Esophagus squamous epithelium (tissue), 5 donors: ENCODE measurements at regions not wholly inside any gene's neighbourhood (a gene's known extent, or its start where the extent isn't known, plus 50 kb on each side); places are given as distances from the start of the nearest gene placed in this dataset.
A peak's percentile ranks its signal among the peaks of the same experiment; 100 is the strongest.

Experiments used
- DNase-seq: peaks from one replicate; lab custom pipeline; 2025; lab: John Stamatoyannopoulos, UW
- H3K27ac ChIP-seq, 4 donors: fragments of 200-600 bp; sonication (generic); one replicate each; pipeline ENCODE4 v1.5.1; 2016 to 2019; ENCODE audit warnings: mild to moderate bottlenecking in 1 of 4
- H3K27me3 ChIP-seq, 4 donors: fragments of 200-600 bp; sonication (generic); 1 replicate in 3 of 4; 2 replicates in 1 of 4; pipeline versions ENCODE4 v1.5.1 to v1.6.0; 2017 to 2021; ENCODE audit warnings: antibody characterized with exemption in 1 of 4
- H3K36me3 ChIP-seq, 3 donors: fragments of 200-600 bp; sonication (generic); one replicate each; pipeline ENCODE4 v1.5.1; 2016 to 2019
- H3K4me1 ChIP-seq, 3 donors: fragments of 200-600 bp; sonication (generic); one replicate each; pipeline ENCODE4 v1.5.1; 2017 to 2019
- H3K4me3 ChIP-seq, 4 donors: fragments of 200-600 bp; sonication (generic); 1 replicate in 3 of 4; 2 replicates in 1 of 4; pipeline ENCODE4 v1.5.1; 2016 to 2019; ENCODE audit warnings: mild to moderate bottlenecking in 2 of 4, moderate library complexity in 1 of 4
- H3K9me3 ChIP-seq, 3 donors: fragments of 200-600 bp; sonication (generic); one replicate each; pipeline ENCODE4 v1.5.1; 2016 to 2019
- CTCF ChIP-seq, 6 experiments: fragments of 450-650 bp in 4 of 6; fragments of 200-600 bp in 2 of 6; sonication (generic) in 2 of 6; IDR thresholded peaks; one replicate each; pipeline ENCODE4 v1.5.1; 2016 to 2019; ENCODE audit warnings: antibody characterized with exemption in 6 of 6, mild to moderate bottlenecking in 4 of 6, moderate library complexity in 4 of 6
- POLR2A ChIP-seq, 4 donors: fragments of 450-650 bp; IDR thresholded peaks; one replicate each; pipeline ENCODE4 v1.6.1; 2017; ENCODE audit warnings: antibody characterized with exemption in 4 of 4, mild to moderate bottlenecking in 4 of 4, moderate library complexity in 3 of 4
- WGBS, 2 donors: methylation state at CpG; one replicate each; pipeline ENCODE4 v1.1.5; 2018; 5-methylcytosine and 5-hydroxymethylcytosine counted together
- intact Hi-C: fragments of 100-400 bp; cut with DNase I; formaldehyde crosslinking; loops from one replicate; pipeline ENCODE4 v1.15.0; 2022
- donor health status: DM: yes; HTN: yes; CAD: no.

DNA sequence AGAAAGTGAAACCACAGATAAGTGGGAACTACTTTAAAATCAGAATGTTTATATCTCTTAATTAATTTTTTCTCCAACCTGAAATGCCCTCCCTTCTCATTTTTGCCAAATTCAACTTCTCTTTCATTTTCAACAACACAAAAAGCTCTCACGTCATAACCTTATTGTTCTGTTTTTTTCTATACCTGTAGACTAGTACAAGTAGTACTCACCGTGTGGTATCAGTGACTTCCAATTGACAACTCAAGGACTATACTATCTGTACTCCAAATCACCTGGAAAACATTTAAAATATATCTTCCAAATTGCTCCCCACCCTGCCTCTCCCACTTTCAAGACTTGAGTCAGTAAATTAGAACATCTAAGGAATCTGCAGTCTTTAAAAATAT is 72.8 kb upstream of the ZNF280D start:
- peak overlapping the region in 2 of 4 donors; percentile 20 to 46 for H3K4me3 ChIP-seq
- peaks cover 0 to 21% (median 14%) of the 10 kb centered on the region in 3 donors for H3K9me3 ChIP-seq
- no peaks in the 10 kb centered on the region for H3K36me3 ChIP-seq
- no peak for DNase-seq
- H3K27me3 ChIP-seq = no peaks in the 10 kb centered on the region
- peaks cover 0 to 16% (median 4%) of the 10 kb centered on the region in 3 donors for H3K4me1 ChIP-seq
- TF ChIP-seq CTCF (IDR thresholded peaks at IDR 0.05) (no peak), POLR2A (IDR thresholded peaks at IDR 0.05) (no peak)
- H3K27ac ChIP-seq = peak overlapping the region in 2 of 4 donors; percentile 47 to 56
- intact Hi-C loops = no loop called here
- 21 to 24% methylated on average over 2 of the region's 2 CpGs for WGBS, 2 donors

DNA sequence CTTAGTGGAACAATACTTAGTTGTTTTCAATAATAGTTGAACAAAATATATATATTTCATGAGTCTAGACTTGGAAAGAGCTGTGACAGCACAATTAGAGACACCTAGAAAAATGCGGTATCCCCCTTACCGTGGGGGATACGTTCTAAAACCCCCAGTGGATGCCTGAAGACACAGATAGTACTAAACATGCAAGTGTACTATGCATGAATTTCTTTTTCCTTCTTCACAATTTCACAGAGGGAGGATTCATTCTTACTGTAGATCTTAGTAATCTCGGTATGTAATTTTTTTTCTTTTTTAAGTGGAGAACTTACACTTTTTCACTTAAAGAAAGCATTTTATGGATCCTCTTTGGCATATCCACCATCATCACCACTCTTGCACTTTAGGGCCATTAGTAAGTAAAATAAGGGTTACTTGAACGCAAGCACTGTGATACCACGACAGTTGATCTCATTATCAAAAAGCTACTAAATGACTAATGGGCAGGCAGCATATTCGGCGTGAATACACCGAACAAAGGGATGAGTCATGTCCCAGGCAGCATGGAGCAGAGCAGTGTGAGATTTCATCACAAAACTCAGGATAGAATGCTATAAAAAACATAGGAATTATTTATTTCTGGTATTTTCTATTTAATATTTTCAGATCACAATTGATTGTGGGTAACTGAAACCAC is 72.3 kb upstream of the ZNF280D start:
- Histone ChIP-seq H3K4me3 (peak overlapping the region in 2 of 4 donors; percentile 20 to 46), H3K27me3 (no peaks in the 10 kb centered on the region), H3K9me3 (peaks cover 0 to 21% (median 14%) of the 10 kb centered on the region in 3 donors), H3K4me1 (peaks cover 0 to 16% (median 4%) of the 10 kb centered on the region in 3 donors), H3K27ac (peak overlapping the region in 1 of 4 donors; percentile 56), H3K36me3 (no peaks in the 10 kb centered on the region)
- WGBS, 2 donors = 38 to 43% methylated on average over 9 of the region's 9 CpGs
- intact Hi-C loops = no loop called here
- TF ChIP-seq POLR2A (IDR thresholded peaks at IDR 0.05) (no peak), CTCF (IDR thresholded peaks at IDR 0.05) (no peak)
- no peak for DNase-seq

DNA sequence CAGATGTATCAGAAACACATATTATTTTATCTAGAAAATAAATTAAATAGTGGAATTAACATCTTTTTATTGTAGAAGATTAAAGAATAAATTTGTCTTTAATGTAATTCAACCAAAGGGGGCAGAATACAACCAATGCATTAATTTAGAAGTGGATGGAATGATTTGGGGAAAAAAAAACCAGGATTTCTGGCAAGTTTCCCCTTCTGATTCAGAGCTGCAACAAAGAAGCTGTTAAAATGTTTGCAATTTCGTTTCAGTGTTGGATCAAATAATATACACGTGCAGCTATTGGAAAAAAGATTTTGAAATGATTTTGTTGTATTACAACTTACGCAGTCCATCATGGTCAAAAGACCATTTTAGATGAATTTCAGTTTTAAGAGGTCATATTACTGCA is 71.6 kb upstream of the ZNF280D start:
- DNase-seq = no peak
- Histone ChIP-seq H3K27ac (no peak overlapping the region), H3K4me3 (no peak overlapping the region), H3K36me3 (no peaks in the 10 kb centered on the region), H3K9me3 (peaks cover 0 to 21% (median 14%) of the 10 kb centered on the region in 3 donors), H3K4me1 (peaks cover 0 to 16% (median 4%) of the 10 kb centered on the region in 3 donors), H3K27me3 (no peaks in the 10 kb centered on the region)
- 51 to 55% methylated on average over 3 of the region's 3 CpGs for WGBS, 2 donors
- intact Hi-C loops = no loop called here
- TF ChIP-seq POLR2A (IDR thresholded peaks at IDR 0.05) (no peak), CTCF (IDR thresholded peaks at IDR 0.05) (no peak)

DNA sequence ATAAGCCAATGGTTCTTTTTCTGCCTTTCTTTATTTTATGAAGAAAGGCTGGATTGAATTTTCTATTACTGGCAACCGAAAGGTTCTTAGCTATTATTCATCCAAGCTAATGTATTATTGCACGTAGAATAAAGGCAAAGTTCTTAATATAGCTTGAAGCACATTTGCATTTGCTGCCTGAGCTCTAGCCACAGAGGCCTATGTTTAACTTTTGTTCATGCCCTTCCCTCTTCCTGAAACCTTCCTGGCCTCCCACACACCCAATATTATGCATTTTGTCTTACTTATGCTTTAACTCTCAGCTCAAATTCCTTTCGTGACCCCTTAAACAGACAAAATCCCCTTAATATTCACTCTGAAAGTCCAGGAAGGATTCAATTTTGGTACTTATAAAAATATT is 71.0 kb upstream of the ZNF280D start:
- Histone ChIP-seq H3K9me3 (peaks cover 0 to 20% (median 14%) of the 10 kb centered on the region in 3 donors), H3K27ac (no peak overlapping the region), H3K4me1 (peaks cover 0 to 16% (median 4%) of the 10 kb centered on the region in 3 donors), H3K36me3 (no peaks in the 10 kb centered on the region), H3K4me3 (no peak overlapping the region), H3K27me3 (no peaks in the 10 kb centered on the region)
- no peak for TF ChIP-seq POLR2A (IDR thresholded peaks at IDR 0.05)
- no peak for TF ChIP-seq CTCF (IDR thresholded peaks at IDR 0.05)
- intact Hi-C loops = no loop called here
- WGBS, 2 donors = 75 to 78% methylated on average over 3 of the region's 3 CpGs
- no peak for DNase-seq

DNA sequence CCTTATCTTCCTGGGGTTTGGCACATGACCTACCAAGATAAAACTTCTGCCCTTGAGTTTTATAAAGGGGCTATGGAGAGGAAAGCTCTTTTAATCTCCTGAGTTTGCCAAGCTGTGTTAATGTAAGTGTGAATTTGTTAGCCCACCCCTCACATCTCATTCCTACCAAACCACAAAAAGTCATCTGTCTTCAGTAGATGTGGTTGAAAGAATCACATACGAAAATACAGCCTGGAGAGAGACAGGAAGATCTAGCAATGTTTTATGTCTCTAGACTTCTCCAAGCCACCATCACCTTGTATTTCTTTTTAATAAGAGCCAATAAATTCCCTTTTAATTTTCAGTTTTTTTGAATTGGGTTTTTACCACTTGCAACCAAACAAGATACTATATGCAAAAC is 68.9 kb upstream of the ZNF280D start:
- H3K27ac ChIP-seq = no peak overlapping the region
- no peaks in the 10 kb centered on the region for H3K36me3 ChIP-seq
- no peak overlapping the region for H3K4me3 ChIP-seq
- no peaks in the 10 kb centered on the region for H3K27me3 ChIP-seq
- intact Hi-C loops = no loop called here
- H3K4me1 ChIP-seq = peaks cover 0 to 16% (median 4%) of the 10 kb centered on the region in 3 donors
- no peaks in the 10 kb centered on the region for H3K9me3 ChIP-seq
- no peak for TF ChIP-seq CTCF (IDR thresholded peaks at IDR 0.05)
- no peak for TF ChIP-seq POLR2A (IDR thresholded peaks at IDR 0.05)
- 81 to 92% methylated on average over 1 of the region's 1 CpG for WGBS, 2 donors
- DNase-seq = no peak
